ENCODE measurements at regions not wholly inside any gene's neighbourhood (a gene's known extent, or its start where the extent isn't known, plus 50 kb on each side); places are given as distances from the start of the nearest gene placed in this dataset.

DNA sequence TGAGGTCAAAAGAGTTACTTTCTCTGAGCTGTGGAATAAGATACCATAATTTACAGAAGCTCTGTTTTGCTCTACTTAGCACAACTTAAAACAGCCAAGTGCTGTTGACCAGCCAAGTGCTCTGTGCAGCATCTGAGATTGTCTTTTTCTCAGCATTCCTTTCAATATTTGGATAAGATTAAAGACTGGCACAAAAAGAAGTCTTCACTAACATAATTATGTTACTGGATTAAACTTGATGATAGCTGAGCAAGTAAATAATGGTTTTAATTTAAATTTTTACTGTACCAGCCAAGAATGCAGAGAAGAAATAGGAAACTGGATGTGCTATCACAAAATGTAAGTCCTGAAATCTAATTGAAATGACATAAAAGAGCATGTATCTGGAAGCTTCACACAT is 60.4 kb downstream of the NPY2R start:
- no peak for DNase-seq (ENCODE audit: low read depth)

GRCh38 chr4:155270671-155271070 is 62.2 kb downstream of the NPY2R start:
- DNase-seq (ENCODE audit: low read depth) = no peak

DNA sequence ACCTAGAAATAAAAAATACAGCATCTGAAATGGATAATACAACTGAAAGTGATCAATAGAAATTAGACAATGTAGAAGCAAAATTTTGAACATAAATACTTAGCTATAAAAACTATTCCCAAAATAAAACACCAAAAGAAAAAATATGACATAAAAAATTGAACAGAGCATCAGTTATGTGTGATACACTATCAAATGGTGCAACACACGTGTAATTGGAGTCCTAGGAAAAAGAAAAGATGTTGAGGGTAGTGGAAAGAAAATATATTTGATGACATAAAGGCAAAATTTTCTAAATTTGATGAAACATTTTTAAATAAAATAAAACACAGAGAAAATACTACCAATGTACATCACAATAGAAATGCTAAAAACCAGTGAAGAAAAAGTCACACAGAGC is 63.1 kb downstream of the NPY2R start:
- DNase-seq (ENCODE audit: low read depth) = peak; percentile 0

DNA sequence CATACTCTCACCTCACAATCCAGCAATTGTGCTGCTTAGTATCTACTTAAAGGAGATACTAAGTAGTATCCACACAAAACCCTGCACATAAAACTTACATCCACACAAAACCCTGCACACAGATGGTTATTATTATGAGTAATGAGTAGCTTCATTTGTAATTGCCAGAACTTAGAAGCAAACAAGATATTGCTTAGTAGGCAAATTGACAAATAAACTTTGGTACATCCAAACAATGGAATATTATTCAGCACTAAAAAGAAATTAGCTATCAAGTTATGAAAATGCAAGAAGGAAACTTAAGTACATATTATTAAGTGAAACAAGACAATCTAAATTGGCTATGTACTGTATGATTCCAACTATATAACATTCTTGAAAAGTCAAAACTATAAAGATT is 80.6 kb downstream of the NPY2R start:
- DNase-seq (ENCODE audit: low read depth) = no peak

Measured in myocyte (in vitro differentiated cells).